ENCODE measurements at regions not wholly inside any gene's neighbourhood (a gene's known extent, or its start where the extent isn't known, plus 50 kb on each side); places are given as distances from the start of the nearest gene placed in this dataset.

DNA sequence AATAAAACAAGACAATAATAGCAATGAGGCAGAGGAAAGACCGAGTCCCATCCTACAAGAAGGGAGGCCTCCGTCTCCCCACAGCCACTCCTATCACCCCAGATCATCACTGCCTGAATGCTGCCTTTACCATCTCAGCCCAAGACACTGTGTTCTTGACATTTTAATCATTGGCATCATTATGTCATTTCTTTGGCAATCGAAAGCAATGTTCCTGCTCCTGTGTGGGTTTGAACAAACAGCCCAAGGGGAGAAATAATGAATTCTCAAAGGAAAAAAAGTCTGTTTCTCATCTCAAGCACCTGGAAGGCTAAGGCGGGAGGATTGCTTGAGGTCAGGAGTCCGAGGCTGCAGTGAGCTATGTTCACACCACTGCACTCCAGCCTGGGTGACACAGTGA is 73.0 kb upstream of the ACSL1 start:
- H3K9ac ChIP-seq (replicated peaks in 1 of 4; ENCODE audit: extremely low read depth in 1 of 4, low read depth in 3 of 4, low read length in 3 of 4): no peak overlapping the region
- H3K18ac ChIP-seq (ENCODE audit: extremely low read depth, low read length): no peak overlapping the region
- H2BK20ac ChIP-seq (ENCODE audit: low read length): no peak overlapping the region
- H4K91ac ChIP-seq (replicated peaks; ENCODE audit: insufficient read length, low read length): no peak overlapping the region
- no peaks in the 10 kb centered on the region for H3K36me3 ChIP-seq (ENCODE audit: control insufficient read depth in 2 of 4, insufficient read depth in 4 of 4, low read length in 3 of 4)
- H3K79me1 ChIP-seq (ENCODE audit: low read depth, low read length): no peaks in the 10 kb centered on the region
- H2BK5ac ChIP-seq (ENCODE audit: low read depth, low read length): no peak overlapping the region
- ChIA-PET CTCF (ENCODE audit: partially characterized antibody) (interaction anchor here (1.1 to 1.4 kb wide), 2 partner anchors 14 to 84 kb away, joined by 3 to 4 read pairs; no protein-coding TSS in a partner anchor), POLR2A (ENCODE audit: partially characterized antibody) (no interaction called here)
- no peak overlapping the region for H2BK12ac ChIP-seq (ENCODE audit: low read depth, low read length)
- H3K23me2 ChIP-seq (ENCODE audit: low read depth, low read length): no peaks in the 10 kb centered on the region
- FAIRE-seq: no peak
- no peak overlapping the region for H3K27ac ChIP-seq (ENCODE audit: low read depth, low read length)
- H3K4me1 ChIP-seq (replicated peaks in 1 of 4; ENCODE audit: control insufficient read depth in 3 of 4, insufficient read depth in 4 of 4, low read length in 3 of 4): no peaks in the 10 kb centered on the region
- H3K79me2 ChIP-seq (ENCODE audit: control insufficient read depth in 1 of 2, insufficient read depth in 2 of 2, low read length in 2 of 2): no peaks in the 10 kb centered on the region
- H2BK120ac ChIP-seq (replicated peaks; ENCODE audit: low read depth, low read length): no peak overlapping the region
- no peaks in the 10 kb centered on the region for H4K20me1 ChIP-seq (replicated peaks in 1 of 2; ENCODE audit: control insufficient read depth in 1 of 2, insufficient read depth in 2 of 2, low read length in 2 of 2)
- H4K5ac ChIP-seq (ENCODE audit: insufficient read length, low read depth, low read length): no peak overlapping the region
- H2AK5ac ChIP-seq (ENCODE audit: low read depth, low read length): no peak overlapping the region
- H3K14ac ChIP-seq (ENCODE audit: insufficient read length): no peak overlapping the region
- no peak for DNase-seq (ENCODE audit: low read depth in 1 of 2, low spot score in 2 of 2)
- H3K4ac ChIP-seq (replicated peaks; ENCODE audit: insufficient read length, low read depth, low read length): no peak overlapping the region
- no peak overlapping the region for H3K56ac ChIP-seq (replicated peaks; ENCODE audit: insufficient read length, low read depth, low read length)
- no peaks in the 10 kb centered on the region for H3K27me3 ChIP-seq (replicated peaks in 1 of 4; ENCODE audit: control insufficient read depth in 3 of 4, extremely low read depth in 1 of 4, insufficient read depth in 3 of 4, low read length in 3 of 4)
- 84% methylated on average over 5 of the region's 5 CpGs; no CpG with 5 or more reads in 1 of the 2 experiments for WGBS, 2 experiments (ENCODE audit: extremely low coverage in 1 of 2, insufficient coverage in 1 of 2, insufficient read length in 1 of 2, insufficient replicate concordance in 2 of 2, low coverage in 1 of 2, low lambda C conversion rate in 2 of 2, missing lambda C conversion rate in 1 of 2)
- no peaks in the 10 kb centered on the region for H3K9me3 ChIP-seq (ENCODE audit: insufficient read depth in 2 of 2, low read depth in 1 of 2, low read length in 1 of 2)
- no peak overlapping the region for H3K4me2 ChIP-seq (ENCODE audit: insufficient read depth in 1 of 2, low read depth in 2 of 2, low read length in 2 of 2)
- no peak overlapping the region for H2BK15ac ChIP-seq (ENCODE audit: low read length)
- no peak overlapping the region for H3K23ac ChIP-seq (ENCODE audit: insufficient read length)
- H2AFZ ChIP-seq (ENCODE audit: low read length): no peak overlapping the region
- no peak overlapping the region for H4K8ac ChIP-seq (ENCODE audit: extremely low read depth, insufficient read depth, low read length)
- H3K4me3 ChIP-seq (ENCODE audit: extremely low read depth in 1 of 4, insufficient read depth in 2 of 4, low read depth in 3 of 4, low read length in 4 of 4): no peak overlapping the region
- TF ChIP-seq KDM4A (IDR thresholded peaks at IDR 0.05; ENCODE audit: low read depth, low read length, severe bottlenecking): no peak
- TF ChIP-seq EGR1 (IDR thresholded peaks at IDR 0.05; ENCODE audit: borderline replicate concordance, low read depth, low read length): no peak
- TF ChIP-seq POLR2AphosphoS5 (IDR thresholded peaks at IDR 0.05; ENCODE audit: low read depth, low read length): no peak
- TF ChIP-seq SP4 (IDR thresholded peaks at IDR 0.05; ENCODE audit: low read length): no peak
- TF ChIP-seq BCL11A (IDR thresholded peaks at IDR 0.05; ENCODE audit: low read depth in 2 of 2, low read length in 2 of 2): no peak
- TF ChIP-seq HDAC2 (IDR thresholded peaks at IDR 0.05; ENCODE audit: borderline replicate concordance in 1 of 2, low read depth in 2 of 2, low read length in 2 of 2): no peak
- TF ChIP-seq, protein P1, sequence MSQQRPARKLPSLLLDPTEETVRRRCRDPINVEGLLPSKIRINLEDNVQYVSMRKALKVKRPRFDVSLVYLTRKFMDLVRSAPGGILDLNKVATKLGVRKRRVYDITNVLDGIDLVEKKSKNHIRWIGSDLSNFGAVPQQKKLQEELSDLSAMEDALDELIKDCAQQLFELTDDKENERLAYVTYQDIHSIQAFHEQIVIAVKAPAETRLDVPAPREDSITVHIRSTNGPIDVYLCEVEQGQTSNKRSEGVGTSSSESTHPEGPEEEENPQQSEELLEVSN (IDR thresholded peaks at IDR 0.05): no peak
- TF ChIP-seq RFX5 (IDR thresholded peaks at IDR 0.05; ENCODE audit: borderline replicate concordance, low read depth, low read length): no peak
- no peak for TF ChIP-seq CEBPB (IDR thresholded peaks at IDR 0.05; ENCODE audit: low read depth, low read length)
- no peak for TF ChIP-seq CHD1 (IDR thresholded peaks at IDR 0.05; ENCODE audit: low read depth, low read length)
- TF ChIP-seq YY1 (IDR thresholded peaks at IDR 0.05; ENCODE audit: low read depth, low read length): no peak
- TF ChIP-seq POLR2A (IDR thresholded peaks at IDR 0.05; ENCODE audit: control extremely low read depth in 1 of 2, low read depth in 2 of 2, low read length in 2 of 2): no peak
- TF ChIP-seq RNF2 (IDR thresholded peaks at IDR 0.05; ENCODE audit: borderline replicate concordance, low read depth, low read length, missing control alignments, poor library complexity, severe bottlenecking): no peak
- no peak for TF ChIP-seq MAFK (IDR thresholded peaks at IDR 0.05; ENCODE audit: low read depth, low read length)
- no peak for TF ChIP-seq SRF (IDR thresholded peaks at IDR 0.05; ENCODE audit: low read depth, low read length)

Data from H1 (cell line).